ENCODE measurements at regions not wholly inside any gene's neighbourhood (a gene's known extent, or its start where the extent isn't known, plus 50 kb on each side); places are given as distances from the start of the nearest gene placed in this dataset.

GRCh38 chr1:201591981-201592380 is 53.1 kb downstream of the NAV1 start:
- TF ChIP-seq CTCF (IDR thresholded peaks at IDR 0.05; ENCODE audit: low read depth, low read length) (no peak), EZH2phosphoT487 (IDR thresholded peaks at IDR 0.05; ENCODE audit: low read depth) (no peak)

All from OCI-LY3 (cell line).